Left renal pelvis (tissue), 4 donors: ENCODE measurements at regions not wholly inside any gene's neighbourhood (a gene's known extent, or its start where the extent isn't known, plus 50 kb on each side); places are given as distances from the start of the nearest gene placed in this dataset.

Experiments
- DNase-seq, 4 donors: peaks; one replicate each; pipeline ENCODE4 v3.0.0-alpha.2; 2013; ENCODE audit warnings: low read depth in 4 of 4, low spot score in 3 of 4

GRCh38 chr6:77979204-77979603, 326.4 kb downstream of the MEI4 start:
- no peak for DNase-seq

DNA sequence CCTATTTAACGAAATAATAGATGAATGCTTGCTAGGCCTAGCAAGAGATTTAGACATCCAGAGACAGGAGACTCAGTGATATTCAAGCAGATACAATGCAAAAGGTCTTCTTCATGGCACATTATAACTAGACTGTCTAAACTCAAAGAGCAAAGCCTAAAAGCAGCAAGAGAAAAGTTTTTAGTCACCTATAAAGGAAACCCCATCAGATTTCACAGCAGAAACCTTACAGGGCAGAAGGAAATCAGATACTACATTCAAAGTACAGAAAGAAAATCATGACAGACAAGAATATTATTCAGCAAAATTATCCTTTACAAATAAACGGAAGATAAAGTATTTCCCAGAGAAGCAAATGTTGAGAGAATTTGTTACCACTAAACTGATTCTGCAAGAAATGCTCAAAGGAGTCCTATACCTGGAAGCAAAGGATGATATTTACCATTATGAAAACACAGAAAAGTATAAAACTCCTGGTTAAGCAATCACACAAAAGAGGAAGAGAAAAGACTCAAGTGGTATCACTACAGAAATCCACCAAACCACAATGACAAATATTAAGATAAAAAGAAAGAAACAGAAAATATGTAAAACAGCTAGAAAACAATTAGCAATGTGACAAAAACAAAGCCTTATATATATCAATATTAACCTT, 333.7 kb downstream of the MEI4 start:
- DNase-seq = no peak

DNA sequence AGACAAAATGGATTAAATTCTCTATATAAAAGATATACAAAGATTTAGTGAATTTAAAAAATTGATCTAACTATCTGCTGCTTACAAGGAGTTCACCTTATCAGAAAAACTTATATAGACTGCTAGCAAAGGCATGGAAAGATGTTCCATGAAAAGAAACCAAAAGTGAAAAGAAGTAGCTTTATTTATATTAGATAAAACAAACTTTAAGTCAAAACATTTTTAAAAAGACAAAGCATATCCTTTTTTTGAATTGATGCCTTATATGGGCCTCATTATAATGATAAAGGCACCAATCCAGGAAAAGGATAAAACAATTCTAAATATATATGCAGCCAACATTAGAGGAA, 334.2 kb downstream of the MEI4 start:
- no peak for DNase-seq

- DNase-seq = no peak
Observed at GRCh38 chr6:78010130-78010529, 357.3 kb downstream of the MEI4 start.

DNA sequence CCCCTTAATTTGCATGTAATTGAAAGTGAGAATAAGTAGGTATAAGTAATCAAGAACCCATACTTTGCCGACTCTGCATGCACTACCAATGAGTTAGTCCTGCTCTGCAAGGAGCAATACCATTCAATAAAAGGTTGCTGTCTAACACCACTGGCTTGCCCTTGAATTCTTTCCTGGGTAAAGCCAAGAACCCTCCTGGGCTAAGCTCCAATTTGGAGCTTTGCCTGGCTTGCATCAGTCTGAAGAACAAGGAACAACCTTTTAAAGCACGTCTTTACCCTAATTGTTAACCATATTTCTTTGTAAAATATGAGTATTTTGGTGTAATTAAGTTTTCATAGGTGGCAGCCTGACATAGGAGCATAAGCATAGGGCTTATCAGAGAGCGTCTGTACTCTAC, 367.7 kb downstream of the MEI4 start:
- no peak for DNase-seq

- no peak for DNase-seq
Observed at GRCh38 chr6:78025502-78025901, 372.7 kb downstream of the MEI4 start.

DNA sequence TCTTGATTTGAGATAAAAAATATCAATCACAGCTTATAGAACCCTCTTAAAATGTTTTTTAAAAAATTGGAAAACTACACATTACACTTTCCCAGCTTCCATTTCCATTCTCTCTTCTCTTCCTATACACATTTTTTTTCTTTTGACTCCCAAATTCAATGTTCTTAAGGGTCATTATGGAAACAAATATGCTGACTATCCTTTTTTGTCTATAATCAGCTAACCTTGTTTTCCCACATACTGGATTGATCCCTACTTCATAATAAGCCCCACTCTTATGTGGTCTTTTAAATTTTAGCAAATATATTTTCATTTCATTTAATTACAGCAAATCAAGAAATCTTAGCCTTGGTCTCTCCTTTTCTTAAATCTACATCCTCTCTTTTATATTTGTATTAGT, 378.4 kb downstream of the MEI4 start:
- DNase-seq = no peak

GRCh38 chr6:78059171-78059570, 406.3 kb downstream of the MEI4 start:
- no peak for DNase-seq

GRCh38 chr6:78062993-78063392, 410.2 kb downstream of the MEI4 start:
- DNase-seq = no peak

DNA sequence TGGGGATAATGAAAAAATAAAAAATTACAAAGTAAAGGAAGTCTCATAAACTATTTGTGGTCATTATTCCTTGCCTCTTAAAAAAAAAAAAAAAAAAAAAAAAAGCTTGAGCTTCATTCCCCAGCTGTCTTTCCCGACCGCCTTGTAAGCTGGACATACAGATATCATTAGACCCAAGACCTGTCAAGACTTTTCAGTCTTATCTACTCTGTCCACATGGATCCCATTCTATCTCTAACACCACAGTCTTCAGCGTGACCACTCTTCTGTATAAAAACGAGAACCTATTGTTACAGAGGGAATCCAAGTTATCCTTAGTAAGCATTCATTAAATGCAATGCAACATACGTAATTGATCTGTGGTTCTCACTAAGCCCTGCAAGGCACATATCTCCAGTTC, 423.5 kb downstream of the MEI4 start:
- DNase-seq = no peak

GRCh38 chr6:78089531-78089930, 436.7 kb downstream of the MEI4 start:
- no peak for DNase-seq

DNA sequence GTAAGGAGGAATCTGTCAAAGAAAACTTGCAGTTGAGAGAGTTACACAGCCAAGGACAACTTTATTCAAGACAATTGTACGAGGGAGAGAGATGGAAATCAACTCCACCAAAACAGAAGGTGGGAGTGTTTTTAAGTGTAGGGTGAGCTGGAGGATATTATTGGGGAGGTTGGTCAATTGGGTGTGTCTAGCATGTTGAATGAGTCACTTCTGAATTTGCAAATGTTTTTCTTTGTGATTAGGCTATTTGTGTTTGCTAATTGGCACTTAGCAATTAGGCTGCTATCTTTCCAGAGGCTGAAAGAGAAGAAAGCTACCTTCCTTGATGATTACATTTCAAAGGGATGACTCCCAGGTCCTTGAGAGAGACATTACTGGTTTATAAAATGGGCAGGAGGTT, 441.1 kb downstream of the MEI4 start:
- DNase-seq = no peak

- no peak for DNase-seq
Observed at GRCh38 chr6:78101387-78101786, 448.5 kb downstream of the MEI4 start.

DNA sequence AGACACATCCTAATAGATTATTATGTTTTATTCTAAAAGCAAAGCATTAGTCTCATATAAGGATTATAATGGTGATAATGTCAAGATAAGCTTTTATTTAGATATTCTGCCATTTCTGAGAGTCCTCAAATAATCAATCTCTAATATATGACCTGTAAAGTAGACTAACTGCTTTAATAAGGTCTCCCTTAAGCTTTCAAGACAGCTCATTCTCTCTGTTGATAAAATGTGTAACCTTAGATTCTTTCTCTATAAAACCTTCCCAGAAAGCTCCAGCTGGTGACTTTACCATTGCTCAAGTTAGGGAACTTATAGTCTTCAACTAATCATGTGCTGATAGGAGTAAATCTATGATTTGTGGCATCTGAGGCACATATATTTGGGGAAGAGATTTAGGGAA, 457.8 kb downstream of the MEI4 start:
- DNase-seq = no peak

DNA sequence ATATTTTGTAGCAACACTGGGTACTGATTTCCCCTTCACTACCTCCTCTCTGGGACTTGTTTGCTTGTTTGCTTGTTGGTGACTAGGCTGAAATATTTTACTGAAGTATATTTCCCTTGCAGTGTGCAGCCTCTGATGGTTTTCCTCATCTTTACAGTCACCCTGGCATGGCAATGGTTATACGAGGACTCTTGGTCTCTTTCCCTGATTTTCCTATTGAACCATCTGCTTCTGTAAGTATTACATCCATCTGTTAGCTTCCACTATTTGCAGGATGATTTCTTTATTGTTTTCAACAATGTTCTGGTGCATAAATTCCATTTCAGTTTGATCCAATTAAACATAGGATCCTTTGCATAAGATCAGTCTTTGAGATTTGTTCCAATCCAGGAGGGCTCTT, 465.1 kb downstream of the MEI4 start:
- no peak for DNase-seq

DNA sequence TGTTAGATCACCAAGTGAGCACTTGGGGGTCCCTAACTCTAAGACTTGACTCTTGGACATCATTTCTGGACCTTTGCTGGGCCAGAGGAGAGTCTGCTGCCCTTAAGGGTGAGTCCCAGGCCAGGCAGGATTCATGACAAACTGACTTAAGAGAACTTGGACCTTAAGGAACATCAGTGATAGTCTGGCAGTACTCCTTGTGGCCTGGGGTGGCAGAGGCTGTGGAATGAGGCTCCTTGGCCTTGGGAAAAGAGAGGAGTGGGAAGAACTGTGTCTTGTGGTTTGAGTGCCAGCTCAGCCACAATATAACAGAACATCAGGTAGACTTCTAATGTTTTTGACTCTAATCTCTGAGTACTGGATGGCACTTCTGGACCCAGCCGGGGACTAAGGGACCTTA, 478.7 kb downstream of the MEI4 start:
- DNase-seq = no peak

- no peak for DNase-seq
Observed at GRCh38 chr6:78132671-78133410, 480.0 kb downstream of the MEI4 start.

DNA sequence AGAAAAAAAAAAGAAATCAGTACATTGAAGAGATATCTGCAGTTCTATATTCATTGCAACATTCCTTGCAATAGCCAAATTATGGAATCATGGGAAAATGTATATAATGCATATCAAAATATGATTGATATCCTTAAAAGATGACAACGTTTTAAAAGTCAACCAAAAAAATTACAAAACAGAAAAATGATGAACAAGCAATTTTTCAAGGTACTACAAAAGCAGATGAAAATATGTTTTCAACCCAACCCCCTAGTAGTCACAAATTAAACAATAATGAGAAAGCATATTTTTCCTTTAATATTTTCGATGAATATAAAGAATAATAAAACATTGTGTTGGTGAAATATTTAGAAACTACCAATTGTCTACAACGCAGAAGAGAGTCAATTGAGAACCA, 497.6 kb downstream of the MEI4 start:
- no peak for DNase-seq

GRCh38 chr6:78153976-78154375, 501.1 kb downstream of the MEI4 start:
- DNase-seq = no peak

DNA sequence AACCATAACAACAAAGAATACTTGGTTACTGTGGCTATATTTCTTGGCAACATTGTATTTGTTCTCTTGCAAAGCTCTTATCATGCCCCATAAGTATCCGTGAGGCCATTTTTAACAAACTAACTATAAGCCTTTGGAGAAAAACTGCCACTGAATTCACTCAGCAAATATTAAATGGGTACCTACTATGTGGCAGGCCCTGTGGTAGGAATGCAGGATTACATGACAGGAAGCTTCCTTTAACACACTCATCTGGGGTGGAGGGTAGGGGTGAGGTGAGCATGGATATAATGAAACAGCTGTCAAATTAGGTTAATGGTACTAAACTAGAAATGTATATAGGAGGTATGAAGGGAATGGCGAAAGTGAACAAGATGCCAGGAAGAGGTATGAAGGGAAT, 504.8 kb downstream of the MEI4 start:
- no peak for DNase-seq

DNA sequence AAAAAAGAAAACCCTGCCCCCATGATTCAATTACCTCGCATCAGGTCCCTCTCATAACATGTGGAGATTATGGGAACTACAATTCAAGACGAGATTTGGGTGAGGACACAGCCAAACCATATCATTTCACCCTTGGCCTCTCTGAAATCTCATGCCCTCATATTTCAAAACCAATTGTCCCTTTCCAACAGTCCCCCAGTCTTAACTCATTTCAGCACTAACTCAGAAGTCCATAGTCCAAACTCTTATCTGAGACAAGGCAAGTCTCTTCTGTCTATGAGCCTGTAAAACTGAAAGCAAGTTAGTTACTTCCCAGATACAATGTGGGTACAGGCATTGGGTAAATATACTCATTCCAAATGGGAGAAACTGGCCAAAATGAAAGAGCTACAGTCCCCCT, 536.1 kb downstream of the MEI4 start:
- DNase-seq = no peak

GRCh38 chr6:78192057-78192456, 539.2 kb downstream of the MEI4 start:
- no peak for DNase-seq

DNA sequence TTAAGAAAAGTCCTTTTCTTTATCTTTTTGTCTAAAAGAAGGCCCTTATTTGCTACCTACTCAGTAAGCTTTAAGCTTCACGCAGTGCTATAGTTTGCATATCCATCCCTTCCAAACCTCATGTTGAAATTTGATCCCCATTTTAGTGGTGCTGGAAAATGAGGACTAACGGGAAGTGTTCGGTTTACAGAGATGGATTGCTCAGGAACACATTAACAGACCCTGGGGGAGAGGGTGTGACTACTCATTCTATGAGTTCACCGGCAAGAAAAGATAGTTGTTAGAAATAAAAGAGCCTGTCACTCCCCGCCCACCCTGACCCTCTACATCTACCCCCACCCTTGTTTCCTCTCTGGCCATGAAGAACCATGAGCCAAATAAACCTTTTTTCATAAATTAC, 546.2 kb downstream of the MEI4 start:
- DNase-seq = no peak
